SU-DHL-6 (cell line): ENCODE measurements at regions not wholly inside any gene's neighbourhood (a gene's known extent, or its start where the extent isn't known, plus 50 kb on each side); places are given as distances from the start of the nearest gene placed in this dataset.

Experiments used
- H2AFZ ChIP-seq: fragments of 200-600 bp; sonication (generic); 2 replicates; pipeline ENCODE4 v1.6.1; 2014; ENCODE audit warnings: low read depth, mild to moderate bottlenecking, moderate library complexity, mixed read lengths, antibody characterized with exemption, low read length; ENCODE audit not compliant: severe bottlenecking
- H3F3A ChIP-seq: fragments of 200-600 bp; shearing (Covaris generic); 2 replicates; pipeline ENCODE4 v1.6.0; 2016; ENCODE audit warnings: antibody characterized with exemption, mild to moderate bottlenecking; ENCODE audit not compliant: insufficient read depth
- H3K27ac ChIP-seq: fragments of 200-600 bp; sonication (generic); 2 replicates; pipeline ENCODE4 v1.5.1; 2016; ENCODE audit warnings: low read depth, mild to moderate bottlenecking, low read length, moderate library complexity, mixed read lengths
- H3K27me3 ChIP-seq: fragments of 200-600 bp; sonication (generic), shearing (Covaris generic); 2 replicates; pipeline ENCODE4 v1.6.0; 2014; ENCODE audit warnings: mild to moderate bottlenecking, low read length
- H3K36me3 ChIP-seq: fragments of 200-600 bp; sonication (generic); 2 replicates; pipeline ENCODE4 v1.6.1; 2014; ENCODE audit warnings: mild to moderate bottlenecking, low read length, mixed read lengths
- H3K4me2 ChIP-seq: fragments of 300-600, 200-600 bp; shearing (Covaris generic), sonication (generic); 2 replicates; pipeline ENCODE4 v1.6.0; 2014; ENCODE audit warnings: low read length, low read depth, mild to moderate bottlenecking; ENCODE audit not compliant: poor library complexity, severe bottlenecking
- H3K4me3 ChIP-seq: fragments of 200-600 bp; sonication (generic); 2 replicates; pipeline ENCODE4 v1.5.1; 2014; ENCODE audit warnings: antibody characterized with exemption, low read length, mild to moderate bottlenecking, mixed read lengths; ENCODE audit not compliant: insufficient read depth, poor library complexity, severe bottlenecking
- H3K79me2 ChIP-seq: fragments of 200-600 bp; sonication (generic); 2 replicates; pipeline ENCODE4 v1.6.1; 2014; ENCODE audit warnings: mild to moderate bottlenecking, low read length, moderate library complexity; ENCODE audit not compliant: insufficient read depth
- H3K9ac ChIP-seq: fragments of 200-600 bp; sonication (generic); 2 replicates; pipeline ENCODE4 v1.7.0; 2014; ENCODE audit warnings: mild to moderate bottlenecking, low read length
- H3K9me2 ChIP-seq: fragments of 200-600 bp; sonication (generic); replicated peaks from 2 replicates; pipeline ENCODE4 v1.6.1; 2014; ENCODE audit warnings: low read length; ENCODE audit not compliant: insufficient read depth
- H3K9me3 ChIP-seq: fragments of 200-600 bp; sonication (generic); 2 replicates; pipeline ENCODE4 v1.6.1; 2014; ENCODE audit warnings: low read length, mixed read lengths; ENCODE audit not compliant: insufficient read depth
- H4K20me1 ChIP-seq: fragments of 200-600 bp; sonication (generic); 2 replicates; pipeline ENCODE4 v1.6.1; 2014; ENCODE audit warnings: low read depth, mild to moderate bottlenecking, antibody characterized with exemption, low read length, moderate library complexity, mixed read lengths
- CTCF ChIP-seq: fragments of 200-600 bp; sonication (generic); IDR thresholded peaks from one replicate; pipeline ENCODE4 v1.5.1; 2017; ENCODE audit warnings: antibody characterized with exemption, mild to moderate bottlenecking, low read length, moderate library complexity; ENCODE audit not compliant: insufficient read depth, poor library complexity, severe bottlenecking
- EZH2phosphoT487 ChIP-seq: fragments of 200-600 bp; sonication (generic), shearing (Covaris generic); conservative IDR thresholded peaks from 2 replicates; pipeline ENCODE4 v1.6.1; 2018; ENCODE audit warnings: mild to moderate bottlenecking, antibody characterized with exemption, low read length, moderate library complexity, mixed read lengths

- Histone ChIP-seq H3K36me3 (no peaks in the 10 kb centered on the region), H4K20me1 (no peaks in the 10 kb centered on the region), H3K27me3 (no peaks in the 10 kb centered on the region), H3K9me2 (no peaks in the 10 kb centered on the region), H3K9ac (no peak overlapping the region), H3K4me2 (no peak overlapping the region), H3F3A (no peaks in the 10 kb centered on the region), H3K27ac (no peak overlapping the region), H2AFZ (no peak overlapping the region), H3K4me3 (no peak overlapping the region), H3K9me3 (no peaks in the 10 kb centered on the region), H3K79me2 (no peaks in the 10 kb centered on the region)
- TF ChIP-seq EZH2phosphoT487 (no peak), CTCF (no peak)
Observed at GRCh38 chr5:74243634-74244033, 396.9 kb downstream of the ENC1 start.

GRCh38 chr5:74242516-74242915 lies 398.0 kb downstream of the ENC1 start:
- Histone ChIP-seq H3K9me2 (no peaks in the 10 kb centered on the region), H3K4me3 (no peak overlapping the region), H3K27me3 (no peaks in the 10 kb centered on the region), H3K79me2 (no peaks in the 10 kb centered on the region), H3K27ac (no peak overlapping the region), H3K9me3 (no peaks in the 10 kb centered on the region), H2AFZ (no peak overlapping the region), H4K20me1 (no peaks in the 10 kb centered on the region), H3K9ac (no peak overlapping the region), H3K4me2 (no peak overlapping the region), H3F3A (no peaks in the 10 kb centered on the region), H3K36me3 (no peaks in the 10 kb centered on the region)
- TF ChIP-seq EZH2phosphoT487 (no peak), CTCF (no peak)

- Histone ChIP-seq H3K9ac (no peak overlapping the region), H3F3A (no peaks in the 10 kb centered on the region), H4K20me1 (no peaks in the 10 kb centered on the region), H3K9me2 (no peaks in the 10 kb centered on the region), H3K9me3 (no peaks in the 10 kb centered on the region), H3K36me3 (no peaks in the 10 kb centered on the region), H2AFZ (no peak overlapping the region), H3K79me2 (no peaks in the 10 kb centered on the region), H3K4me2 (no peak overlapping the region), H3K4me3 (no peak overlapping the region), H3K27me3 (no peaks in the 10 kb centered on the region), H3K27ac (no peak overlapping the region)
- TF ChIP-seq EZH2phosphoT487 = no peak
- no peak for TF ChIP-seq CTCF
Observed at GRCh38 chr5:74241751-74242140, 398.8 kb downstream of the ENC1 start.
